ENCODE measurements at regions not wholly inside any gene's neighbourhood (a gene's known extent, or its start where the extent isn't known, plus 50 kb on each side); places are given as distances from the start of the nearest gene placed in this dataset.
"Not testable (repeated sequence)": the region's sequence is repeated elsewhere in the genome, so short reads cannot be mapped to it uniquely, and the experiment has no call there.

- intact Hi-C loops (cut with DNase I), result no loop called here
- DNase-seq, result no peak
Measured at GRCh38 chr4:179692222-179692621, 2250.0 kb upstream of the AGA start.

DNA sequence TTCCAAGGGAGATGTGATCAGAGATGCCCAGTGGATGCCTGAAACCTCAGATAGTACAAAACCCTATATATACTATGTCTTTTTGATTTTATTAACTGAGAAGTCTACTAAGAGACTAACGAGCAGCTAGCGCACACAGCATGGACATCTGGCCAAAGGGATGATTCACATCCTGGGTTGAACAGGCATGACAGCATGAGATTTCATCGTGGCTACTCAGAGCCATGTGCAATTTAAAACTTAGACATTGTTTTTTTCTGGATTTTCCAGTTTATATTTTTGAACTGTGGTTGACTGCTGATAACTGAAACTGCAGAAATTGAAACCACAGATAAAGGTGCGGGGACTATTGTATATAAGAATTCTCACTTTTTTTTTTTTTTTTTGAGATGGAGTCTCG, 2252.9 kb upstream of the AGA start:
- intact Hi-C loops (cut with DNase I), result no loop called here
- DNase-seq, result no peak

DNA sequence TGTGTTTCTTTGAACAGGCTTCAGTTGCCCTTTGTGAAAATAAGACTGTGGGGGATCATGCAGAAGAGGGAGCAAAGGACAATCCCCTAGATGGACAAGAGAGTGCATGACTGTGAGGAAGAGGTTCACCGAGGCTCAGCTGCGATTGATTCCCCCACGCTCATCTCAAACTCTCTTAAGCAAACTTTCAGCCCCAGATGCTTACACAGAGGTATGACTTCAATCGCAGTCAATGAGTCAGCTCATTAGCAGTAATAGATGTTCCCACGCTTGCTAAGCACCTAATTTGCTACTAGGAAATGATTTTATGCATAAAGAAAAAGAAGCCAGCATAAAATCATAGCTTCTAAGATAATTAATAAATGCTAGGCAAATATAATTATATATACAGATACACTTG, 2256.1 kb upstream of the AGA start:
- intact Hi-C loops (cut with DNase I), result no loop called here

GRCh38 chr4:179709961-179710624, 2267.9 kb upstream of the AGA start:
- intact Hi-C loops (cut with DNase I), result no loop called here
- no peak for DNase-seq

More for the DNA sequence above, 2256.1 kb upstream of the AGA start:
- DNase-seq, result no peak

GRCh38 chr4:179719766-179720450, 2277.7 kb upstream of the AGA start:
- DNase-seq, result no peak
- intact Hi-C loops (cut with DNase I), result no loop called here

GRCh38 chr4:179726491-179726890, 2284.3 kb upstream of the AGA start:
- intact Hi-C loops (cut with DNase I); DNase-seq: not testable (repeated sequence)

DNA sequence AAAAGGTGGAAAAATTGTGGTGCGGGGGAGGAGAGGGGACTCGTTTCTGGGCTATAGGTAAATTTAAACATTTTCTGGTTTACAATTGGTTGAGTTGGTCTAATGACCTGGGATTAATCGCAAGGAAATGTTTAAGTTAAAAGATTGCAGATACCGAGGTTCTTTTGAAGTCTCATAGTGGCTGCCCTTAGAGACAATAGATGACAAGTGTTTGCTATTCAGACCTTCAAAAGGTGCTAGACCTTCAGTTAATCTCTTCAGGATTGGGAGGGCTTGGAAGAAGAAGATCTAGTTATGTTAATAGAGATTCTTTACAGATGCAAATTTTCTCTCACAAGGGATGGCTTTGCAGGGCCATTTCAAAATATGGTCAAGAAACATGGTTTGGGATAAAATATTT, 2286.1 kb upstream of the AGA start:
- intact Hi-C loops (cut with DNase I), result no loop called here

GRCh38 chr4:179736820-179737219, 2294.6 kb upstream of the AGA start:
- intact Hi-C loops (cut with DNase I); DNase-seq: not testable (repeated sequence)

More for the DNA sequence above, 2286.1 kb upstream of the AGA start:
- DNase-seq, result no peak

DNA sequence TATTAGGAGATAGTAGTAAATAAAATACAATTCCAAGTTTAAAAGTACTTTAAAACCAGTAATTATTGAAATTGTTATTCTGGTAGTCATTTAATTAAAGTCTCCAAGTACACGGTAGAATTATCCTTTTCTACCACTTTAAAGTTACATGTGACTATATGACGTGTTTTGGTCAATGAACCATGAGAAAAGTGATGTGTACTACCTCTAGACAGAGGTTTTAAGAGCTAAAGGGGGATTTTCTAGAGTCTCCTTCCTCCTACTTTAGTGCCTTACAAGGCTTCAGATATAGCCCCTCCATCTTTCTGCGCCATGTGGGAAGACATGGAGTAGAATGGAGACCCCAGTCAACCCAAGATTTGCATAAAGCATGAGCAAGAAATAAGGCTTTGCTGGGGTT, 2296.6 kb upstream of the AGA start:
- intact Hi-C loops (cut with DNase I), result no loop called here
- DNase-seq, result no peak

- DNase-seq, result no peak
- intact Hi-C loops (cut with DNase I), result no loop called here
Measured at GRCh38 chr4:179747218-179747910, 2305.1 kb upstream of the AGA start.

- no peak for DNase-seq
- intact Hi-C loops (cut with DNase I), result no loop called here
Measured at GRCh38 chr4:179748837-179749236, 2306.6 kb upstream of the AGA start.

GRCh38 chr4:179750374-179750773, 2308.1 kb upstream of the AGA start:
- intact Hi-C loops (cut with DNase I), result no loop called here
- no peak for DNase-seq

GRCh38 chr4:179751669-179752068, 2309.4 kb upstream of the AGA start:
- intact Hi-C loops (cut with DNase I), result no loop called here
- DNase-seq, result no peak

GRCh38 chr4:179755322-179755721, 2313.1 kb upstream of the AGA start:
- intact Hi-C loops (cut with DNase I), result no loop called here

DNA sequence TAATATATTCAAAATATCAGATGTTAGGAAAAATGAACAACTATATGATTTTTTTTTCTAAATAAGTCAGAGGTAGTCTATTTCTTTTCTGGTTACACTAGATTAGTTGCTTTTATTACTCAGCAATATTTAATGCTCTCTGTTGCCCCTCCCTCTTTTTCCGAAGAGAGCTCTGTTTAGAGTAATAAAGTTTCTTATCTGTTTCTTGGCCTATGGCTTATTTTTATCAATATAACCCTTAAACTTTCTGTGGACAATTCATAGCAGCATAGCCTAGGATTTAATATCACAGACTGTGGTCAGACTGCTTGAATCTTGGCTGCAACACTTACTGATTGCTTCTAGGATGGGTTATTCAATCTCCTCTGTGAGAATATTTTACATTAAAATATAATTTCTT, 2315.4 kb upstream of the AGA start:
- intact Hi-C loops (cut with DNase I), result no loop called here
- no peak for DNase-seq

More at GRCh38 chr4:179755322-179755721, 2313.1 kb upstream of the AGA start:
- no peak for DNase-seq

DNA sequence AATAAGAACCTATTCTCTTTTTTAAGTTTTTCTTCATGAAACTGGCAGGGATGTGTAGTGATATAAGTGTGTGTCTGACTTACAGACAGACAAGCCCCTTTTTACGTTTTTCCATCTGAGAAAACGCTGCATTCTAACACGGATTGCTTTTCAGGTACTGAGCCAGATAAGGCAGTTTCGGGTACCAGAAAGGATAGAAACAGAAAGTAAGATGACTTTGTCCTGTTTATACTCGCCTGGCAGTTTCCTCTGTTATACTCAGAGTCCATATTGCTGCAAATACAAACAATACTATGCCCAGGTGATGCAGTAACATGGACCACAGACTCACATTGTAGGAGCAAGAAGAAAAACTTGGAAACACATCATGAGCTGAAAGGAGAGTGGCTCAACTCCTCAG, 2320.6 kb upstream of the AGA start:
- intact Hi-C loops (cut with DNase I), result no loop called here
- DNase-seq, result no peak

DNA sequence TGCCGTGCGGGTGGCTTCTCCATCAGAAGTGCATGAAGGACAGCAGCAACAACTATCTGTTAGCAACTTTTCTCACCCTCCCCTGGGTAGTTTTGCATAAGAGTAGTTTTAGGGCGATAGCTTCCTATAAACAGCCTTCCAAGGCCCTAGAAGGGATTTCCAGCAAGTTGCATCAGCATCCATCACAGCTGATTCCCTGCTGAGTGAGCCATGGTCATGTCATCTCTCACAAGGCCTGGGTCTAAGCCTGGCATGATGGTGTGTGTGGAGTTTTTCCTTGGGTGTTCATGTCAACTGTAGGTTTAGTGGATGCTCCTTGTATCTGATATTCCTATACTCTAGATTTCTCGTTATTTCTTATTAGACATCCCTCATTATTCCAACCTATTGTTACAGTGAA, 2324.7 kb upstream of the AGA start:
- peak in 1 of 10 donors; percentile 53 for DNase-seq
- intact Hi-C loops (cut with DNase I), result no loop called here

DNA sequence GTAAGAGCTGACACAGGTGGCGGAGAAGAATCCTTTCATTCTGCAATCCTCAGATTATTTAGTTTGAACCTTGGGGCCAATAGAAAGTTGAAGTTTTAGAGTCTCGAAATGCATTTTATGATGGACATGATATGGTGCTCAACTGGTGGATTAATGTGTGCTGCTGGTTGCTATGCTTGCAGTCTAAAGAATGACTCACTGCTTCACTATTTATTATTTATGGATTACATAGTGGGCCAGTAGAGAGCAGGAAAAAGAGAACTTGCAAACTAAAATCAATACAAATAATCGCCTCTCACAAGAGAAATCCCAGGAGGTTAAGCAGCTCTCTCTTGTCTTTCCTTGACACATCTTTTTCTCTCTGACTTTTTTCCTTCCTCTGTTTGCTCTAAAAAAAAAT, 2326.8 kb upstream of the AGA start:
- DNase-seq, result no peak

GRCh38 chr4:179797738-179798137, 2355.5 kb upstream of the AGA start:
- intact Hi-C loops (cut with DNase I), result no loop called here
- no peak for DNase-seq

More for the DNA sequence above, 2326.8 kb upstream of the AGA start:
- intact Hi-C loops (cut with DNase I), result no loop called here

DNA sequence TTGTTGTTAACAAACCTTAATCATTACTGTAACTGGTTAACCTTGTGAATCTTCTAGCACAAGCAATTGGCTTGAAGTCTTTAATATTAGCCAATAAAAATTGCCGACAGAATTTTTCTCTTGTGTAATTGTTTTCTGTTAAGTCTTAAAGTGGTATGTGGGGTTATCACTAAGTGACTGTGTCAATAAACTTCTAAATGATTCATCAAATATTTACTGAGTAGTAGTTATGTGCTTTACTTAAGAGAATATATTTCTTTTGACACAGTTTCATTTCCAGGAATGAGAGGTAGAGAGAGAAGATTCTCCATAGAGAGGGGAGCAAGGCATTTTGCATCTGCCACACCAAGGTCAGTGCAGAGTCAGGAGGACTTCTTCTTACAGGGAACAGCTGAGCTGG, 2361.6 kb upstream of the AGA start:
- DNase-seq, result no peak
- intact Hi-C loops (cut with DNase I), result no loop called here

- intact Hi-C loops (cut with DNase I), result no loop called here
- no peak for DNase-seq
Measured at GRCh38 chr4:179804440-179804839, 2362.2 kb upstream of the AGA start.

GRCh38 chr4:179817317-179817716, 2375.1 kb upstream of the AGA start:
- no peak for DNase-seq
- intact Hi-C loops (cut with DNase I), result no loop called here
